Pancreas (tissue), 10 donors: ENCODE measurements at regions not wholly inside any gene's neighbourhood (a gene's known extent, or its start where the extent isn't known, plus 50 kb on each side); places are given as distances from the start of the nearest gene placed in this dataset.

Experiments
- ATAC-seq, 4 donors: fragments of 200-7000 bp; cut with Tn5 transposase; one replicate each; pipeline versions ENCODE4 v1.8.0 to v1.9.1; 2020; ENCODE audit warnings: mild to moderate bottlenecking in 4 of 4, moderate library complexity in 4 of 4
- DNase-seq, 6 donors: peaks; one replicate each; pipeline ENCODE4 v3.0.0-alpha.2; 2020
- FAIRE-seq: peaks from 2 replicates; lab custom pipeline; 2012; peaks lifted over from hg19 to GRCh38; lab: Jason Lieb, UNC
- H3K27ac ChIP-seq, 4 donors: fragments of 200-600 bp; sonication (generic); 1 replicate in 3 of 4; 2 replicates in 1 of 4; pipeline versions ENCODE4 v1.5.0 to v1.8.0; 2020
- H3K27me3 ChIP-seq, 4 donors: fragments of 200-600 bp; one replicate each; pipeline ENCODE4 v1.8.0; 2021
- H3K36me3 ChIP-seq, 3 donors: fragments of 200-600 bp; sonication (generic) in 1 of 3; one replicate each; pipeline versions ENCODE4 v1.5.0 to v1.8.0; 2020 to 2021
- H3K4me1 ChIP-seq, 3 donors: fragments of 200-600 bp; one replicate each; pipeline ENCODE4 v1.8.0; 2021
- H3K4me3 ChIP-seq, 4 donors: fragments of 200-600 bp; sonication (generic) in 2 of 4; one replicate each; pipeline versions ENCODE4 v1.5.0 to v1.8.0; 2020 to 2021
- H3K9me3 ChIP-seq, 4 donors: fragments of 200-600 bp; one replicate each; pipeline ENCODE4 v1.8.0; 2021
- WGBS, 2 donors: extraction: QIAGEN DNeasy Blood & Tissue Kit; methylation state at CpG; one replicate each; pipeline ENCODE4 v1.1.7; 2013; 5-methylcytosine and 5-hydroxymethylcytosine counted together
- intact Hi-C, 3 donors: fragments of 100-400 bp; cut with DNase I; formaldehyde crosslinking; loops; one replicate each; pipeline versions ENCODE4 v1.11.1 to v1.14.2; 2022
- TF ChIP-seq, protein P1 (sequence below), 4 donors: fragments of 200-600 bp; sonication (generic) in 3 of 4; IDR thresholded peaks; one replicate each; pipeline versions ENCODE4 v1.5.0 to v1.8.0; 2021; ENCODE audit warnings: antibody characterized with exemption in 4 of 4
- donor health status: healthy with polysubstance abuse.
- donor health status: DM: no; HTN: no; CAD: no; lungs with moderate emphysema.
- donor health status: DM: no; HTN: no; CAD: no.
- donor health status: control.
- donor health status: control.
- donor health status: Bipolar disorder and iron deficiency.
- donor health status: DM: yes; HTN: yes; CAD: no.
- donor health status: DM: no; HTN: no; CAD: no.
- donor health status: DM: no; HTN: no; CAD: no.
- donor health status: DM: yes; HTN: yes; CAD: no.

DNA sequence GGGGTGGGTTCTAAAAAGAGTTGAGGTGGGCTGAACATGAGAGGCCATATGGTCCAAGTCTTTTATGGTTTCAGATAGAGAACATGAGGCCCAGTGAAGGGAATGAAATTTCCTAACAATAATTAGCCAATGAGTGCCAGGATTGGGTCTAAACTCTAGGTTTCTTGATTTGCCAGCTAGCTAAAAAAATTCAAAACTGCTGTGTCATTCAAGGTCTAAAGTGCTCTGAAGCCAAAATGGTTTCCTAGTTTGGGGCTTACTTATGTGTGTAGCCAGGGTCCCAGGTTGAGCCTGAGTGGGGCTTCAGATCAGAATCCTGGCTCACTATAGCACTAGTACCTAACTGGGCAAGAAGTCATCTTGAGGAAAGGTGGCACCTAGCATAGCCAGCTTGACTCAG is 55.3 kb upstream of the SYN2 start:
- ATAC-seq = no peak
- Histone ChIP-seq H3K4me3 (no peak overlapping the region), H3K9me3 (no peaks in the 10 kb centered on the region), H3K4me1 (no peaks in the 10 kb centered on the region), H3K27ac (no peak overlapping the region), H3K36me3 (no peaks in the 10 kb centered on the region), H3K27me3 (no peaks in the 10 kb centered on the region)
- DNase-seq = no peak
- TF ChIP-seq, protein P1, sequence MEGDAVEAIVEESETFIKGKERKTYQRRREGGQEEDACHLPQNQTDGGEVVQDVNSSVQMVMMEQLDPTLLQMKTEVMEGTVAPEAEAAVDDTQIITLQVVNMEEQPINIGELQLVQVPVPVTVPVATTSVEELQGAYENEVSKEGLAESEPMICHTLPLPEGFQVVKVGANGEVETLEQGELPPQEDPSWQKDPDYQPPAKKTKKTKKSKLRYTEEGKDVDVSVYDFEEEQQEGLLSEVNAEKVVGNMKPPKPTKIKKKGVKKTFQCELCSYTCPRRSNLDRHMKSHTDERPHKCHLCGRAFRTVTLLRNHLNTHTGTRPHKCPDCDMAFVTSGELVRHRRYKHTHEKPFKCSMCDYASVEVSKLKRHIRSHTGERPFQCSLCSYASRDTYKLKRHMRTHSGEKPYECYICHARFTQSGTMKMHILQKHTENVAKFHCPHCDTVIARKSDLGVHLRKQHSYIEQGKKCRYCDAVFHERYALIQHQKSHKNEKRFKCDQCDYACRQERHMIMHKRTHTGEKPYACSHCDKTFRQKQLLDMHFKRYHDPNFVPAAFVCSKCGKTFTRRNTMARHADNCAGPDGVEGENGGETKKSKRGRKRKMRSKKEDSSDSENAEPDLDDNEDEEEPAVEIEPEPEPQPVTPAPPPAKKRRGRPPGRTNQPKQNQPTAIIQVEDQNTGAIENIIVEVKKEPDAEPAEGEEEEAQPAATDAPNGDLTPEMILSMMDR (IDR thresholded peaks at IDR 0.05) = no peak
- FAIRE-seq = no peak
- intact Hi-C loops = loop anchor here in 1 of 3 donors (5.0 kb wide), 1 partner anchor 228 kb away; no protein-coding TSS in a partner anchor

DNA sequence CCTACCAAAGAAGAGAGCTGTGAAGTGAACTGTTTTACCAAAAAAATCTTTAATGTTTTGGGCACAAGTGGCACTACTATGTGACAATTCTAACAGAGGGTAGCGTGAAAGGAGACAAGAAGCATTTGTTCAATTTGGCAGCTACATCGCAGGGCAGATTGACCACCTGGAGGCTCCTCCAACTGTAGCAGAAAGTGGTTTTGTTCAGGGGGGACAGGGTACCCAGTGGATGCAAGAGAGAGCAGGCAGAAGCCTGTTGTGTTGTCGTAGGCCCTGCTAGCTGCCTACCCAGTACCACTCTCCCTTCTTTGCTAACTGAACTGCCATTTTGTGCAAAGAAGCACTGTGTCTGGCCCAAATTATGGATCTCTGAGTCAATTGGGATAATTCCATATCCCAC is 54.8 kb upstream of the SYN2 start:
- WGBS, 2 donors = 85 to 91% methylated on average over 3 of the region's 3 CpGs

DNA sequence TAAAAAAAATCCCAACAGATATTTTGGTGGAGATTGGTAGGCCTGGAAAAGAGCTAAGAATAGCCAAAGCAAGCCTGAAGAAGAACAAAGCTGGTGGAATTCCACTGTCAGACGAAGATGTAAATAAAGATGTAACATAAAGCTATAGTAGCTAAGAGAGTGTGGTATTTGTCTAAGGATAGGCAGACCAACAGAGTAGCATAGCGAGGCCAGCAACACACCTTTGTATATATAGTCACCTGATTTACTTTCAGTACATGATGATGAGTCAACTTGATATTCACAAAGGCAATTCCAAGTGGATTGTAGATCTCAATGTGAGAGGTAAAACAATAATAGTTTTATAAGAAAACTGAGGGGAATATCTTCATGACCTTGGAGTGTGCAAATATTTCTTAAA is 53.6 kb upstream of the SYN2 start:
- H3K36me3 ChIP-seq = no peaks in the 10 kb centered on the region
- FAIRE-seq (peak; percentile 29), ATAC-seq (no peak), DNase-seq (no peak)
- H3K9me3 ChIP-seq = no peaks in the 10 kb centered on the region
- no peak overlapping the region for H3K27ac ChIP-seq
- 52 to 53% methylated on average over 2 of the region's 2 CpGs for whole genome bisulfite sequencing, 2 donors
- intact Hi-C loops = no loop called here
- TF ChIP-seq, protein P1 (IDR thresholded peaks at IDR 0.05) = no peak
- no peaks in the 10 kb centered on the region for H3K27me3 ChIP-seq
- H3K4me1 ChIP-seq = no peaks in the 10 kb centered on the region
- no peak overlapping the region for H3K4me3 ChIP-seq

More for the DNA sequence above, 54.8 kb upstream of the SYN2 start:
- no peak overlapping the region for H3K4me3 ChIP-seq
- intact Hi-C loops = loop anchor here in 1 of 3 donors (5.0 kb wide), 1 partner anchor 228 kb away; no protein-coding TSS in a partner anchor
- H3K9me3 ChIP-seq = no peaks in the 10 kb centered on the region
- TF ChIP-seq, protein P1 (IDR thresholded peaks at IDR 0.05) = no peak
- DNase-seq (no peak), ATAC-seq (no peak), FAIRE-seq (no peak)
- no peaks in the 10 kb centered on the region for H3K36me3 ChIP-seq
- H3K4me1 ChIP-seq = no peaks in the 10 kb centered on the region
- no peak overlapping the region for H3K27ac ChIP-seq
- H3K27me3 ChIP-seq = no peaks in the 10 kb centered on the region

DNA sequence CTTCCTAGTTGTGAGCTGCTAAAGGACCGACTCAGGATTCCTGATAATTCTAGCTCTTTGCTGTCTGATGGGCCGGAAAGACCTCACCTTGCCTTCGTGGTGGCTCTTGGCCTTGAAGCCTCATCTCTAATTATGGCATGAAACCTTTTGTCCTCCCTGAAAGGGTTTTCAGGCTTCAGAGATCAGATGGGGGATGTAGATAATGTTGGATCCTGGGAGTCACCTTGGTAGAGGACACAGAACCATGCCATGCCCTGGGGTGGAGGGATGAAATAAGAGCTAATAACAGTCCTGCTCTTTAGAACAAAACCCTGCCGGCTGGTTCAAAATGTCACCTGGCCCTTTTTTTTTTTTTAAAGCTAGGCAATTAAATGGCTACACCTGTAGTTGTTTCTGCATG is 50.8 kb upstream of the SYN2 start:
- Histone ChIP-seq H3K4me3 (no peak overlapping the region), H3K27ac (no peak overlapping the region), H3K36me3 (no peaks in the 10 kb centered on the region), H3K27me3 (no peaks in the 10 kb centered on the region), H3K4me1 (no peaks in the 10 kb centered on the region), H3K9me3 (no peaks in the 10 kb centered on the region)
- DNase-seq = no peak
- TF ChIP-seq, protein P1 (IDR thresholded peaks at IDR 0.05) = no peak
- no peak for ATAC-seq
- no peak for FAIRE-seq
- WGBS, 2 donors = 60 to 64% methylated on average over 4 of the region's 4 CpGs
- intact Hi-C loops = no loop called here

DNA sequence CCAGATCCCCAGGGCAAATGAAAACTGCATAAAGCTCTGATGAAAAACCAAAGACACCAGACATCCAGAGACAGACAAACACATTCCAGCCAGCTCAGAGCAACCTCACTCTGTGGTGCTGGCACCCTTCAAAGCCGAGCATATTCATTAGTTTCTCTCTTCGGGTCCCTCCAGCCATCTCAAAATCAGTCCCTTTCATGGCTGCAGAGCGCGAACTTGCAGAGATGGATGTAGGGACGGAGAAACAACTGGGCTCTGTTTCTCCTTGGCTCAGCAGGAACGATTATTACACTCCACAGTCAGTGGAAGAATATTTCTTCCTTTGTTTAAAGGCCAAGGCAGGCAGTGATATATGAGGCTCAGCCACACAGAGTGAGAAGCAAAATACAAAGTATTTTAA is 50.4 kb upstream of the SYN2 start:
- 47 to 55% methylated on average over 6 of the region's 6 CpGs for WGBS, 2 donors
- Histone ChIP-seq H3K36me3 (no peaks in the 10 kb centered on the region), H3K27ac (no peak overlapping the region), H3K27me3 (no peaks in the 10 kb centered on the region), H3K4me3 (no peak overlapping the region), H3K9me3 (no peaks in the 10 kb centered on the region), H3K4me1 (no peaks in the 10 kb centered on the region)
- intact Hi-C loops = no loop called here
- TF ChIP-seq, protein P1 (IDR thresholded peaks at IDR 0.05) = no peak
- ATAC-seq = no peak
- no peak for FAIRE-seq
- no peak for DNase-seq
